AG04449 (cell line): ENCODE measurements at regions not wholly inside any gene's neighbourhood (a gene's known extent, or its start where the extent isn't known, plus 50 kb on each side); places are given as distances from the start of the nearest gene placed in this dataset.

Experiments used
- CTCF ChIA-PET: fragments of 350-600 bp; formaldehyde crosslinking; extraction: SDS; loops from one replicate; lab custom pipeline; 2021; ENCODE audit warnings: antibody characterized with exemption; lab: Yijun Ruan, JAX
- POLR2A ChIA-PET: fragments of 400-600, 350-600 bp; formaldehyde crosslinking; extraction: SDS; loops from one replicate; lab custom pipeline; 2020; ENCODE audit warnings: antibody characterized with exemption, inconsistent platforms; lab: Yijun Ruan, JAX
- DNase-seq: peaks from one replicate; pipeline ENCODE4 v3.0.0-alpha.2; 2010; ENCODE audit warnings: low read depth, low spot score
- H3K4me3 ChIP-seq: 2 replicates; pipeline ENCODE4 v1.5.1; 2011; ENCODE audit warnings: low read depth, mild to moderate bottlenecking, control low read depth, low read length
- TF ChIP-seq, protein P1 (sequence below): IDR thresholded peaks from one replicate; pipeline ENCODE4 v1.5.1; 2011; ENCODE audit warnings: mild to moderate bottlenecking, moderate library complexity, low read length, control low read depth, inconsistent platforms; ENCODE audit not compliant: insufficient read depth; ENCODE audit errors: missing control alignments

DNA sequence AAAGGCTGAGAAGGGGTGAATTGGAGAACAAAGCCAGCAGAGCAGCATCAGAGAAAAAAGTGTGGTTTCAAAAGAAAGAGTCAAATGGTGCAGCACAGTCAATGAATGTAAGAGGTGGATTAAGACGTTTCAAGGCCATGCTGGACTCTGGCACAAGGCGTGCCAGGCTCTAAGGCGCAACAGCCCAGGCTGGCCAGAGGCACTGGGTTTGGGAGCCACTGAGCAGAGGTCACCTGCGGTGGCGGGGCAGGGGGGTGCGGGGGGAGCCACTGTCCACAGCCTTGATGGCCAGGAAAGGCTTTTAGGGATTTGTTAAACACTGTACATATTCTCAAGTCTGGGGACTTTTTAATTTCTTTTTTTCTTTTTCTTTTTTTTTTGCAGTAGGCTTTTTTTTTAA is 222.5 kb upstream of the FAT1 start:
- TF ChIP-seq, protein P1, sequence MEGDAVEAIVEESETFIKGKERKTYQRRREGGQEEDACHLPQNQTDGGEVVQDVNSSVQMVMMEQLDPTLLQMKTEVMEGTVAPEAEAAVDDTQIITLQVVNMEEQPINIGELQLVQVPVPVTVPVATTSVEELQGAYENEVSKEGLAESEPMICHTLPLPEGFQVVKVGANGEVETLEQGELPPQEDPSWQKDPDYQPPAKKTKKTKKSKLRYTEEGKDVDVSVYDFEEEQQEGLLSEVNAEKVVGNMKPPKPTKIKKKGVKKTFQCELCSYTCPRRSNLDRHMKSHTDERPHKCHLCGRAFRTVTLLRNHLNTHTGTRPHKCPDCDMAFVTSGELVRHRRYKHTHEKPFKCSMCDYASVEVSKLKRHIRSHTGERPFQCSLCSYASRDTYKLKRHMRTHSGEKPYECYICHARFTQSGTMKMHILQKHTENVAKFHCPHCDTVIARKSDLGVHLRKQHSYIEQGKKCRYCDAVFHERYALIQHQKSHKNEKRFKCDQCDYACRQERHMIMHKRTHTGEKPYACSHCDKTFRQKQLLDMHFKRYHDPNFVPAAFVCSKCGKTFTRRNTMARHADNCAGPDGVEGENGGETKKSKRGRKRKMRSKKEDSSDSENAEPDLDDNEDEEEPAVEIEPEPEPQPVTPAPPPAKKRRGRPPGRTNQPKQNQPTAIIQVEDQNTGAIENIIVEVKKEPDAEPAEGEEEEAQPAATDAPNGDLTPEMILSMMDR, result no peak
- no peak for DNase-seq
- ChIA-PET POLR2A (no interaction called here), CTCF (interaction anchor here (3.8 kb wide), 1 partner anchor 220 kb away, joined by 19 read pairs; no protein-coding TSS in a partner anchor)
- H3K4me3 ChIP-seq, result no peak overlapping the region

DNA sequence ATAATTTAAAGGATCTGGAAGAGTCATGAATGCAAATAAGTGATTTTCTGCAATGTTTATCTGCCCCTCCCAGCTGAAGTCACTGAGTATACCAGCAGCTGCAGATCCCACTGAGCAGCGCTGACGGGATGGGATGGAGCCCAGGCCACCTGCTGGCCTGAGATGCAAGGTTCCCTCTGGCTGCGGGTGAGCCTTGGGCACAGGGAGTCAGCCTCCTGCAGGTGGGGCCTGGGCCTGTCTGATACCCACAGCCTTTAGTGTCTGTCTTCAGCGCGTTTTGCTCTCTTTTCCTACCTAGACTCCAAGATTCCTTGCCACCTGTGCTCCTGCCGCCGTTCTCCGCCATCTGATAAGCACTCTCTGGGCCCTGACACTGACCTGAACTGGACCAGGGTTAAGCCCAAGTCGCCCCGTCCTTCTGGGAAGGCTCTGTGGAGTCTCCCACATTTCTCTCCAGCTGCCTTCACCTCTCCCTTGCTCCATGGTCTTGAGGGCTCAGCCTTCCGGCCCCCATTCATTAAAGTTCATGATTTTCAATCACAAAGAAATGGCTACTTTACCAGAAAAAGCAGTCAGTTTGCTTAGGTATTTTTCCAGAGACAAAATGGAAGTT is 223.1 kb upstream of the FAT1 start:
- DNase-seq, result no peak
- no peak overlapping the region for H3K4me3 ChIP-seq
- CTCF ChIA-PET, result interaction anchor here (1.5 to 3.8 kb wide), 2 partner anchors 164 to 221 kb away, joined by 3 to 19 read pairs; no protein-coding TSS in a partner anchor
- TF ChIP-seq, protein P1, result peak; percentile 43
- POLR2A ChIA-PET, result no interaction called here

DNA sequence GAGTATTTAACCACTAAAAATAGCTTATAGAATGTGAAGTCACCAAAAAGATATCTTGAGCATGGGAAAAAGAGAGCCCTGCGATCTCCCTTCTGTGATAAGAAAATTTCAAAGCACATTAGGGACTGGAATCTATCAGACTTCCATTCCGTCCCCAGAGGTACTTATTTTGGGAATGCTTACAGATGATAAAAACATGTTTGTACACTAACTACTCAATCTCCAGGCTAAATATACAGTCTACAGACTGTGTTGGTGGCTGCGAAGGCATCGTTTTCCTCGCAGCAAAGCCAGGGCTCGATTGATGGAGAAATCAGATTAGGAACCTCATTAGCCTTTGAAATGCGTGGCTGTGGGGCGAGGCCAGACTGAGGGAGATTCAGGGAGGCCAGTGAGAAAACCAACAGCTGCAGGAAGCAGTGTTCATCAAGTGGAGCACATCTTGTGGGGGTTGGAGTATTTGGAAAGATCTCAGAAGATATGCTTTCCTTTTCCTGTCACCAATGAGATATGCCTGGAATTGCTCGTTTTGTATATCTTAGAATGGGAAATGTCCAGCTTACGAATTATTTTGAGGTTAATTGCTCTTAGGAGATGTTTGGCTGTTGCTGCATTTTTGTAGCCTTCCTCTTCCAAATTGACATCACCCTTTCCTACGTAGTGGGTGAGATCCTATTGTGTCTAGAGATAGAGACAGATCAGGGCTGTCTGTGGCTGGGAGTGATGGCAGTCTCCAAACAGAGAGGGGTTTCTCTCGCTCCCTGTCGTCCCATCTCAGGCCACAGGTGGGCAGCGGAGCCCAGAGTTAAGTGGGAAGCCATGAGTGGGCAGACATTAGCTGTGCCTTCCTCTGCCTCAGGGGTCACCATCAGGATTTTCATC is 224.9 kb upstream of the FAT1 start:
- POLR2A ChIA-PET, result interaction anchor here (0.6 to 1.1 kb wide), 5 partner anchors 15 to 654 kb away, joined by 3 to 6 read pairs (median 3); no protein-coding TSS in a partner anchor
- peak overlapping the region; percentile 23 for H3K4me3 ChIP-seq
- TF ChIP-seq, protein P1, result peak; percentile 66
- CTCF ChIA-PET, result interaction anchor here (0.9 to 3.8 kb wide), 8 partner anchors 9 to 654 kb away, joined by 3 to 19 read pairs (median 3); no protein-coding TSS in a partner anchor
- no peak for DNase-seq

DNA sequence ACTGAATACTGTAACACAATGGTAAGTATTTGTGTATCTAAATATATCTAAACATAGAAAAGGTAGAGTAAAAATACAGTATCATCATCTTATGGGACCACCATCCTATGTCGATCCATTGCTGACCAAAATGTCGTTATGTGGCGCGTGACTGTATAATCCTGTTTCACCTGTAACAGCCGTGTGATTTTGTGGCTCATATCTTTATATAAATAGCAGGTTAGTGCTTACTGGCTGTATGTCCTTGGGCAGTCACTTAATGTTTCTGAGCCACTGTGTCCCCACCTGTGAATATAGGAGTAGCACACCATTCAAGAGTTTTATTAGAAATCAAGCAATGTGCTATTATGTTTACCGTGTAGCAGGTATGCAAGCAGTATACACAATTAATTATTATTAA is 226.2 kb upstream of the FAT1 start:
- ChIA-PET POLR2A (interaction anchor here (0.7 kb wide), 1 partner anchor 45 kb away, joined by 4 read pairs; no protein-coding TSS in a partner anchor), CTCF (interaction anchor here (0.9 to 3.8 kb wide), 3 partner anchors 25 to 224 kb away, joined by 3 to 19 read pairs (median 4); no protein-coding TSS in a partner anchor)
- TF ChIP-seq, protein P1, result no peak
- no peak overlapping the region for H3K4me3 ChIP-seq
- DNase-seq, result no peak

DNA sequence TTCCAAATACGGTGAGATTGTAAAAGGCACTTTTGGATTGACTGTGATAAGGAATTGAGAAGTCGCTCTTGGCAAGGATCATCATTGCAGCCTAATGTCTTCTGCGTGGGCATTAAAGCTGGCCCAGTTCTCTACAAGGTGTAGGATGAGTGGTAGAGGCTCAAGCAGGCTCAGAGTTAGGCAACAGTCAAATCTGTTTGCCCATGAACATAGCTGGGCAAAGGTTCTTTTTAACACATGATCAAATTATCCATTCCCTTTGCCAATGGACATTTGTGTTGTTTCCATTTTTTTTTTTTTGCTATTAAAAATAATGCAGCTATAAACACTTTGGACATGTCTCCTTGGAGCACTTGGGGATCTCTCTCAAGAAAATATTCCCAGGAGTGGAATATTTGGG is 229.1 kb upstream of the FAT1 start:
- DNase-seq, result no peak
- no peak overlapping the region for H3K4me3 ChIP-seq
- CTCF ChIA-PET, result interaction anchor here (0.6 kb wide), 1 partner anchor 325 kb away, joined by 3 read pairs; no protein-coding TSS in a partner anchor
- POLR2A ChIA-PET, result no interaction called here
- TF ChIP-seq, protein P1, result no peak
